Left ventricle myocardium superior (tissue), 1 donor: ENCODE measurements at regions not wholly inside any gene's neighbourhood (a gene's known extent, or its start where the extent isn't known, plus 50 kb on each side); places are given as distances from the start of the nearest gene placed in this dataset.

Experiments used
- ATAC-seq: fragments of 200-7000 bp; cut with Tn5 transposase; one replicate; pipeline ENCODE4 v1.9.1; 2020; ENCODE audit warnings: mild to moderate bottlenecking, moderate library complexity
- DNase-seq: peaks from one replicate; pipeline ENCODE4 v3.0.0-alpha.2; 2020
- intact Hi-C: fragments of 100-400 bp; cut with micrococcal nuclease; formaldehyde crosslinking; loops from one replicate; pipeline ENCODE4 v1.11.0; 2022
- donor health status: DM: no; HTN: yes; CAD: no; lungs with severe emphysema.

DNA sequence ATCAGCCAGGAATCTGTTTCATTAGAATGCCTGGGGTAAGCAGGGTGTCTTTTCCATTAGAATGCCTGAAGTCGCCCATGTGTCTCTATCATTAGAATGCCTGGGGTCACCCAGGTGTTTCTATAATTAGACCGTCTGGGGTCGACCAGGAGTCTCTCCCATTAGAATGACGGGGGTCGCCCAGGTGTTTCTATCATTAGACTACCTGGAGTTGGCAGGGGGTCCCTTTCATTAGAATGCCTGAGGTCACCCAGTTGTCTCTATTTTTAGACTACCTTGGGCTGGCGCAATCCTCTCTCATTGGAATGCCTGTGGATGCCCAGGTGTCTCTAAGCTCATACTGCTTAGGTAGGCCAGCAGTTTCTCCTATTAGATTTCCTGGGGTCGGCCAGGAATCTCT is 1447.6 kb downstream of the UQCRFS1 start:
- DNase-seq, result no peak

DNA sequence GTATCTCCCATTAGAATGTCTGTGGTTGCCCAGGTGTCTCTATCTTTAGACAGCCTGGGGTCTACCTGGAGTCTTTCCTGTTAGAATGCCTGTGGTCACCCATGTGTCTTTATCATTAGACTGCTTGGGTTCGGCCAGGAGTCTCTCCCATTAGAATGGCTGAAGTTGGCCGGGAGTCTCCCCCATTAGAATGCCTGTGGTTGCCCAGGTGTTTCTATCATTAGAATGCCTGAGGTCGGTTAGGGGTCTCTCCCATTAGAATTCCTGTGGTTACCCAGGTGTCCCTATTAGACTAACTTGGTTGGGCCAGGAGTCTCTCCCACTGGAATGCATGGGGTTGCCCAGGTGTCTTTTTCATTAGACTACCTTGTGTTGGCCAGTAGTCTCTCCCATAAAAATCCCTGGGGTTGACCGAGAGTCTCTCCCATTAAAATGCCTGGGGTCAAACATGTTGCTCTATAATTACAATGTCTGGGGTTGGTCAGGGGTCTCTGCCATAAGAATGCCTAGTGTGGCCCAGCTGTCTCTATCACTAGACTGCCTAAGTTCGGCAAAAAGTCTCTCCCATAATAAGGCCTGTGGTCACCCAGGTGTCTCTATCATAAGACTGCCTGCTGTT is 1448.7 kb downstream of the UQCRFS1 start:
- intact Hi-C loops, result no loop called here
- DNase-seq, result no peak
- ATAC-seq, result no peak

More for the DNA sequence above, 1447.6 kb downstream of the UQCRFS1 start:
- intact Hi-C loops, result no loop called here
- no peak for ATAC-seq

DNA sequence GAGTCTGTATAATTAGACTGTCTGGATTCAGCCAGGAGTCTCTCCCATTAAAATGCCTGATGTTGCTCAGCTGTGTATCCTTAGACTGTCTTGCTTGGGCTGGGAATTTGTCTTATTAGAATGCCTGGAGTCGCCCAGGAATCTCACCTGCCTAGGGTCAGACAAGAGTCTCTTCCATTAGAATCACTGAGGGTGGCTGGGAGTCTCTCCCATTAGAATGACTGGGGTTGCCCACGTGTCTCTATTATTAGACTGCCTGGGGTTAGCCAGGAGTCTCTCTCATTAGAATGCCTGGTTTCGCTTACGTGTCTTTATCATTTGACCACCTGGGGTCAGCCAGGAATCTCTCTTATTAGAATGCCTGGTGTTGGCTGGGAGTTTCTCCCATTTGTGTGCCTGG is 1450.0 kb downstream of the UQCRFS1 start:
- ATAC-seq (peak; percentile 47), DNase-seq (no peak)
- intact Hi-C loops, result no loop called here

GRCh38 chr19:27759896-27760295 is 1453.1 kb downstream of the UQCRFS1 start:
- ATAC-seq (peak; percentile 90), DNase-seq (no peak)
- intact Hi-C loops, result no loop called here

DNA sequence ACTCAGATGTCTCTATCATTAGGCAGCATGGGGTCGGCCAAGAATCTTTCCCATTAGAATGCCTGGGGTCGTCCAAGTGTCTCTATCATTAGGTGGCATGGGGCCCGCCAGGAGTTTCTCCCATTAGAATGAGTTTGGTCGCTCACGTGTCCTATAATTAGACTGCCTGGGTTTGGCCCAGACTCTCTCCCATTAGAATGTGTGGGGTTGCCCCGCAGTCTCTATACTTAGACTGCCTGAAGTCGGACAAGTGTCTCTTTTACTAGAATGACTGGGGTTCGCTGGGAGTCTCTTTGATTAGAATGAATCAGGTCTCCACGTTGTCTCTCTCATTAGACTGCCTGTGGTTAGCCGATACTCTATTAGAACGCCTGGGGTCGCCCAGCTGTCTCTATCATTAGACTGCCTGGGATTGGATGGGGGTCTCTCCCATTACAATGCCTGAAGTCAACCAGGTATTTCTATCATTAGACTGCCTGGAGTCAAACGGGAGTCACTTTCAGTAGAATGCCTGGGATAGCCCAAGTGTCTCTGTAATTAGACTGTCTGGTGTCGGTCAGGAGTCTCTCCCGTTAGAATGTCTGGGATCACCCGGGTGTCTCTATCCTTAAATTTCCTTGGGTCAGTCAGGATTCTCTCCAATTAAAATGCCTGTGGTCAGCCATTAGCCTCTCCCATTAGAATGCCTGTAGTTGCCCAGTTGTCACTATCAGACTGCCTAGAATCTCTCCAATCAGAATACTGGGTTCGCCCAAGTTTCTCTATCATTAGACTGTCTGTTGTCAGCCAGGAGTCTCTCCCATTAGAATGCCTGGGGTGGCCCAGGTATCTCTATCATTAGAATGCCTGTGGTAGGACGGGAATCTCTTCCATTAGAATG is 1454.1 kb downstream of the UQCRFS1 start:
- no peak for DNase-seq
- peak; percentile 53 for ATAC-seq
- intact Hi-C loops, result no loop called here

DNA sequence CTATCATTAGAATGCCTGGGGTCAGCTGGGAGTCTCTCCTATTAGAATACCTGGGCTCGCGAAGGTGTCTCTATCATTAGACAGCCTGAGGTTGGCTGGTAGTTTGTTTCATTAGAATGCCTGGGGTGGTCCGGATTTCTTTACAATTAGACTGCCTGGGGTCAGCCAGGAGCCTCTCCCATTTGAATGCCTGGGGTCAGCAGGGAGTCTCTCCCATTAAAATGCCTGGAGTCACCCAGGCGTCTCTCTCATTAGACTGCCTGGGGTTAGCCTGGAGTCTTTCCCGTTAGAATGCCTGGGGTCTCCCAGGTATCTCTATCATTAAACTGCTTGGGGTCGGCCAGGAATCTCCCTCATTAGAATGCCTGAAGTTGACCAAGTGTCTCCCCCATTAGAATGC is 1458.3 kb downstream of the UQCRFS1 start:
- ATAC-seq (no peak), DNase-seq (no peak)
- intact Hi-C loops, result no loop called here

GRCh38 chr19:27753622-27754021 is 1459.3 kb downstream of the UQCRFS1 start:
- no peak for DNase-seq
- no peak for ATAC-seq
- intact Hi-C loops, result no loop called here

DNA sequence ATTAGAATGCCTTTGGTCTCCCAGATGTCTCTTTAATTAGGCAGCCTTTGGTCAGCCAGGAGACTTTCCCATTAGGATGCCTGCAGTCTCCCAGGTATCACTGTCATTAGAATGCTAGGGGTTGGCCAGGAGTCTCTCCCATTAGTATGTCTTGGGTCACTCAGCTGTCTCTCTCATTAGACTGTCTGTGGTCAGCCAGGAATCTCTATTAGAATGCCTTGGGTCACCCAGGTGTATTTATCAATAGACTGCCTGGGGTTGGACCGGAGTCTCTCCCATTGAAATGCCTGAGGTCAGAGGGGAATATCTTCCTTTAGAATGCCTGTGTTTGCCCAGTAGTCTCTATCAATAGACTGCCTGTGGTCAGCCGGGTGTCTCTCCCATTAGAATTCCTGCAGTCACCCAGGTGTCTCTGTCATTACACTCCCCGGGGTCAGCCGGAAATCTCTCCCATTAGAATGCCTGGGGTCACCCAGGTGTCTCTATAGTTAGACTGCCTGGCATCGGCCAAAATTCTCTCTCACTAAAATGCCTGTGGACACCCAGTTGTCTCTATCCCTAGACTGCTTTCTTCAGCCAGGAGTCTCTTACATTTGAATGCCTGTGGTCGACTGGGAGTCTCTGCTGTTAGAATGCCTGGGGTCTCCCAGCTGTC is 1460.3 kb downstream of the UQCRFS1 start:
- ATAC-seq (no peak), DNase-seq (no peak)
- intact Hi-C loops, result no loop called here

DNA sequence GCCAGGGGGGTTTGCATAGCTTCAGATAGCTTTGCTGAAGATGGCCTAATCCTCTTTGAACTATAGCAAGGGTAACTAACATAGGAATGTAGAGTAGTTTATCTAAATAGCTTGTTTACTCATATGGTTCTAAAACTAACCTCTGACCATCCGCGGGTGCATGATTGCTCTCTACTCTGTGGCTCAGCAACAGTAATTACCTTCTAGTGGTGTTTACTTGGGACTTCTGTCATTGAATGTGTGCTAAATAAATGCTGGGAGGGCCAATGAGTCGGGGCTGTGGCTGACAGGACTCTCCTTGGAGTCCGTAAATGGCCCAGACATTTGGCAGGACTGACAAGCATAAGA is 1461.9 kb downstream of the UQCRFS1 start:
- DNase-seq (no peak), ATAC-seq (no peak)
- intact Hi-C loops, result no loop called here

GRCh38 chr19:27750391-27751043 is 1462.4 kb downstream of the UQCRFS1 start:
- ATAC-seq (no peak), DNase-seq (no peak)
- intact Hi-C loops, result no loop called here

DNA sequence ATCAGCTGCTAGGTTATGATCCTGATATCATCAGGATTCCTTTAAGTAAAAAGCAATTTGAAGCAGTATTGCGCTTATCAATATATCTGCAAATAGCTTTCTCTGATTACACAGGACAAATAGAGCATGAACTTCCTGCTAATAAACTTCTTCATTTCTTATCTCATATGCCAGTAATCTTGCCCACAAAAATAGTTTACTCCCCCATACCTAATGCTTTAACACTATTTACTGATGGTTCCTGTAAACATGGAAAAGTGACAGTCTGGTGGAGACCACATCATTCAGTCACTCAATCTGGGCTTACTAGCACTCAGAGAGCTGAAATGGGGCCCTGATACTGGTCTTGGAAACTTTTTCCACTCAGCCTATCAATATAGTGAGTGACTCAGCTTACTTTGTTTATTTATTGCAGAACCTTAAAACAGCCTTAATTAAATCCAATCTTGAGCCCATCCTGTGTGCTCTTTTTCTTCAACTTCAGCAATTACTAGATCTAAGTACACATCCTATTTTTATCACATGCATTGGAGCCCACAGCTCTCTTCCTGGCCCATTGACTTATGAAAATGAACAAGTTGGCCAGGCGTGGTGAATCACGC is 1464.3 kb downstream of the UQCRFS1 start:
- intact Hi-C loops, result no loop called here
- DNase-seq, result no peak
- no peak for ATAC-seq

GRCh38 chr19:27746691-27747380 is 1466.1 kb downstream of the UQCRFS1 start:
- ATAC-seq (peak; percentile 87), DNase-seq (peak; percentile 75)
- intact Hi-C loops, result no loop called here

DNA sequence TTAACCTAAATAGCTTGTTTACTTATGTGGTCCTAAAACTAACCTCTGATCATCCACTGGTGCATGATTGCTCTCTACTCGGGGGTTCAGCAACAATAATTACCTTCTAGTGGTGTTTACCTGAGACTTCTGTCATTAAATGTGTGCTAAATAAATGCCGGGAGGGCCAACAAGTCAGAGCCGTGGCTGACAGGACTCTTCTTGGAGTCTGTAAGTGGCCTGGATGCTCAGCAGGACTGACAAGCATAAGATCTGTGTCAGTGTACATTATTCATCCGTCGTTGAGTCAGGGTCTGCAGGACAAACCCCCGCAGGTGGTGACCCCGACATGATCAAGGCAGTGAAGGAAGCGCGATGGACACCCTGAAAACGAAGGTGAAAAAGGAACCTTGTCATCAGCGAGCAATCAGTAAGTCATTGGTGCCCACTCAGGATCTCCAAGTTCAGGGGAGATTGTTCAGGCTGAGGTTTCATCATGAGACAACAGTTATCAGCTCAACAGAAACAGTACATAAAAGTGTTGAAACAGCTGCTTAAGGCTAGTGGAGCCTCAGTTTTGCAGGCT is 1466.9 kb downstream of the UQCRFS1 start:
- intact Hi-C loops, result no loop called here
- DNase-seq (no peak), ATAC-seq (no peak)

DNA sequence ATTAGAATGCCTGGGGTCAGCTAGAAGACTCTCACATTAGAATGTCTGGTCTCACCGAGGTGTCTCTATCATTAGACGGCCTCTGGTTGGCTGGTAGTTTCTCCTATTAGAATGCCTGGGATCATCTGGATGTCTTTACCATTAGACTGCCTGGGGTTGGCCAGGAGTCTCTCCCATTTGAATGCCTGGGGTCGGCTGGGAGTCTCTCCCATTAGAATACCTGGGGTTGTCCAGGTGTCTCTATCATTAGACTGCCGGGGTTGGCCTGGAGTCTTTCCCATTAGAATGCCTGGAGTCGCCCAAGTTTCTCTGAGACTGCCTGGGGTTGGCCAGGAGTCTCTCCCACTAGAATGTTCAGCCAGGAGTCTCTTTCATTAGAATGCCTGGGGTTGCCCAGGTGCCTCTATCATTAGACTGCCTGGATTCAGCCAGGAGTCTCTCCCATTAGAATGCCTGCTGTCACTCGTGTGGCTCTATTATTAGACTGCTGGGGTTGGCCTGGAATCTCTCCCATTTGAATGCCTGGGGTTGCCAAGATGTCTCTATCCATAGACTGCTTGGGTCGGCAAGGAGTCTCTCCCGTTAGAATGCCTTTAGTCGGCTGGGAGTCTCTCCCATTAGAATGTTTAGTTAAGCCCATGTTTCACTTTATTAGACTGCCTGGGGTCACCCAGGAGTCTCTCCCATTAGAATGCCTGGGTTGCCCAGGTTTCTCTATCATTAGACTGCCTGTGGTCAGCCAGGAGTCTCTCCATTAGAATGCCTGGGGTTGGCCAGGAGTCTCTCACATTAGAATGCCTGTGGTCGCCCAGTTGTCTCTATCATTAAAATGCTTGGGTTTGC is 1467.8 kb downstream of the UQCRFS1 start:
- ATAC-seq (peak; percentile 88), DNase-seq (no peak)
- intact Hi-C loops, result no loop called here

- ATAC-seq, result no peak
- intact Hi-C loops, result no loop called here
- no peak for DNase-seq
Measured at GRCh38 chr19:27742041-27742440, 1470.9 kb downstream of the UQCRFS1 start.

DNA sequence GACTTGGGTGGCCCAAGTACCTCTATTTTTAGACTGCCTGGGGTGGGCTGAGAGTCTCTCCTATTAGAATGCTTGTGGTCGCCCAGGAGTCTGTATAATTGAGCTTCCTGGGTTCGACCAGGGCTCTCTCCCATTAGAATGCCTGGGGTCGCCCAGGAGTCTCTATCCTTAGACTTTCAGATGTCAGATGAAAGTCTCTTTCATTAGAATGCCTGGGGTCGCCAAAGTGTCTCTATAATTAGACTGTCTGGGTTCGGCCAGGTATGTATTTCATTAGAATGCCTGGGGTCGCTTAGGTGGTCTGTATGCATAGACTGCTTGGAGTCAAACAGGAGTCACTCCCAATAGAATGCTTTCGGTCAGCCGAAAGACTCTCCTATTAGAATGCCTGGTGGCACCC is 1471.7 kb downstream of the UQCRFS1 start:
- DNase-seq, result no peak
- no peak for ATAC-seq
- intact Hi-C loops, result no loop called here

- DNase-seq (no peak), ATAC-seq (peak; percentile 57)
- intact Hi-C loops, result no loop called here
Measured at GRCh38 chr19:27740396-27740795, 1472.6 kb downstream of the UQCRFS1 start.
